ENCODE measurements at regions not wholly inside any gene's neighbourhood (a gene's known extent, or its start where the extent isn't known, plus 50 kb on each side); places are given as distances from the start of the nearest gene placed in this dataset.

- Mint-ChIP-seq H3K27ac (no peak overlapping the region), H3K36me3 (no peaks in the 10 kb centered on the region), H3K4me3 (no peak overlapping the region), H3K27me3 (peaks cover 22 to 36% of the 10 kb centered on the region in 2 donors), H3K4me1 (ENCODE audit: low read depth in 2 of 2) (peaks cover 0 to 4% of the 10 kb centered on the region in 2 donors), H3K9me3 (peaks cover 3% of the 10 kb centered on the region)
- no peak for DNase-seq (ENCODE audit: low spot score)
- no peak for ATAC-seq
Observed at GRCh38 chr14:98799891-98800290, 472.1 kb downstream of the BCL11B start.

- Mint-ChIP-seq H3K4me1 (ENCODE audit: low read depth in 2 of 2) (no peaks in the 10 kb centered on the region), H3K27me3 (peaks cover 16 to 24% of the 10 kb centered on the region in 2 donors), H3K36me3 (no peaks in the 10 kb centered on the region), H3K9me3 (peaks cover 3% of the 10 kb centered on the region), H3K27ac (no peak overlapping the region), H3K4me3 (no peak overlapping the region)
- no peak for ATAC-seq
- no peak for DNase-seq (ENCODE audit: low spot score)
Observed at GRCh38 chr14:98802044-98802443, 470.0 kb downstream of the BCL11B start.

GRCh38 chr14:98803196-98803595 is 468.8 kb downstream of the BCL11B start:
- Mint-ChIP-seq H3K27me3 (peaks cover 13 to 14% of the 10 kb centered on the region in 2 donors), H3K27ac (no peak overlapping the region), H3K9me3 (peaks cover 3% of the 10 kb centered on the region)

GRCh38 chr14:98808494-98809407 is 463.2 kb downstream of the BCL11B start:
- ATAC-seq (no peak), DNase-seq (ENCODE audit: low spot score) (no peak)
- no peak overlapping the region for H3K27ac Mint-ChIP-seq
- peaks cover 40 to 41% of the 10 kb centered on the region in 2 donors for H3K27me3 Mint-ChIP-seq
- no peak overlapping the region for H3K4me3 Mint-ChIP-seq
- peaks cover 3% of the 10 kb centered on the region for H3K9me3 Mint-ChIP-seq
- no peaks in the 10 kb centered on the region for H3K36me3 Mint-ChIP-seq
- no peaks in the 10 kb centered on the region for H3K4me1 Mint-ChIP-seq (ENCODE audit: low read depth in 2 of 2)

More at GRCh38 chr14:98803196-98803595, 468.8 kb downstream of the BCL11B start:
- Mint-ChIP-seq H3K4me3 (no peak overlapping the region), H3K36me3 (no peaks in the 10 kb centered on the region), H3K4me1 (ENCODE audit: low read depth in 2 of 2) (no peaks in the 10 kb centered on the region)
- DNase-seq (ENCODE audit: low spot score) (no peak), ATAC-seq (peak in 1 of 2 donors; percentile 46)

- DNase-seq (ENCODE audit: low spot score) (no peak), ATAC-seq (no peak)
- H3K27me3 Mint-ChIP-seq, result peaks cover 16 to 27% of the 10 kb centered on the region in 2 donors
- H3K4me3 Mint-ChIP-seq, result no peak overlapping the region
- H3K36me3 Mint-ChIP-seq, result no peaks in the 10 kb centered on the region
- no peaks in the 10 kb centered on the region for H3K9me3 Mint-ChIP-seq
- H3K27ac Mint-ChIP-seq, result no peak overlapping the region
- no peaks in the 10 kb centered on the region for H3K4me1 Mint-ChIP-seq (ENCODE audit: low read depth in 2 of 2)
Observed at GRCh38 chr14:98816195-98816594, 455.8 kb downstream of the BCL11B start.

- Mint-ChIP-seq H3K36me3 (no peaks in the 10 kb centered on the region), H3K4me1 (ENCODE audit: low read depth in 2 of 2) (no peaks in the 10 kb centered on the region)
- no peak for ATAC-seq
Observed at GRCh38 chr14:98816720-98817119, 455.3 kb downstream of the BCL11B start.

GRCh38 chr14:98819132-98819866 is 452.7 kb downstream of the BCL11B start:
- Mint-ChIP-seq H3K27me3 (peaks cover 6 to 11% of the 10 kb centered on the region in 2 donors), H3K4me3 (no peak overlapping the region), H3K36me3 (no peaks in the 10 kb centered on the region), H3K4me1 (ENCODE audit: low read depth in 2 of 2) (no peaks in the 10 kb centered on the region), H3K9me3 (no peaks in the 10 kb centered on the region), H3K27ac (no peak overlapping the region)
- no peak for DNase-seq (ENCODE audit: low spot score)
- ATAC-seq, result no peak

More at GRCh38 chr14:98816720-98817119, 455.3 kb downstream of the BCL11B start:
- H3K27ac Mint-ChIP-seq, result no peak overlapping the region
- H3K9me3 Mint-ChIP-seq, result no peaks in the 10 kb centered on the region
- peaks cover 11 to 23% of the 10 kb centered on the region in 2 donors for H3K27me3 Mint-ChIP-seq
- no peak for DNase-seq (ENCODE audit: low spot score)
- H3K4me3 Mint-ChIP-seq, result no peak overlapping the region

- Mint-ChIP-seq H3K27me3 (peaks cover 6 to 11% of the 10 kb centered on the region in 2 donors), H3K4me3 (no peak overlapping the region), H3K9me3 (no peaks in the 10 kb centered on the region), H3K36me3 (no peaks in the 10 kb centered on the region), H3K27ac (no peak overlapping the region), H3K4me1 (ENCODE audit: low read depth in 2 of 2) (no peaks in the 10 kb centered on the region)
- ATAC-seq (no peak), DNase-seq (ENCODE audit: low spot score) (no peak)
Observed at GRCh38 chr14:98819867-98820206, 452.2 kb downstream of the BCL11B start.

GRCh38 chr14:98822917-98823316 is 449.1 kb downstream of the BCL11B start:
- Mint-ChIP-seq H3K9me3 (no peaks in the 10 kb centered on the region), H3K4me1 (ENCODE audit: low read depth in 2 of 2) (no peaks in the 10 kb centered on the region), H3K27me3 (peaks cover 8% of the 10 kb centered on the region in 2 donors), H3K4me3 (no peak overlapping the region), H3K27ac (no peak overlapping the region), H3K36me3 (no peaks in the 10 kb centered on the region)
- ATAC-seq (no peak), DNase-seq (ENCODE audit: low spot score) (no peak)

- Mint-ChIP-seq H3K27me3 (peaks cover 8% of the 10 kb centered on the region in 2 donors), H3K27ac (no peak overlapping the region), H3K4me3 (no peak overlapping the region), H3K4me1 (ENCODE audit: low read depth in 2 of 2) (no peaks in the 10 kb centered on the region), H3K36me3 (no peaks in the 10 kb centered on the region), H3K9me3 (no peaks in the 10 kb centered on the region)
- DNase-seq (ENCODE audit: low spot score), result no peak
- no peak for ATAC-seq
Observed at GRCh38 chr14:98826618-98827017, 445.4 kb downstream of the BCL11B start.

GRCh38 chr14:98834119-98834518 is 437.9 kb downstream of the BCL11B start:
- DNase-seq (ENCODE audit: low spot score) (no peak), ATAC-seq (no peak)
- Mint-ChIP-seq H3K27ac (no peak overlapping the region), H3K4me3 (no peak overlapping the region), H3K9me3 (no peaks in the 10 kb centered on the region), H3K27me3 (peaks cover 1 to 3% of the 10 kb centered on the region in 2 donors), H3K4me1 (ENCODE audit: low read depth in 2 of 2) (no peaks in the 10 kb centered on the region), H3K36me3 (no peaks in the 10 kb centered on the region)

GRCh38 chr14:98835051-98835824 is 436.8 kb downstream of the BCL11B start:
- no peak overlapping the region for H3K27ac Mint-ChIP-seq
- DNase-seq (ENCODE audit: low spot score), result no peak
- H3K4me1 Mint-ChIP-seq (ENCODE audit: low read depth in 2 of 2), result no peaks in the 10 kb centered on the region
- no peak for ATAC-seq
- peaks cover 6 to 11% of the 10 kb centered on the region in 2 donors for H3K27me3 Mint-ChIP-seq
- no peaks in the 10 kb centered on the region for H3K36me3 Mint-ChIP-seq
- H3K9me3 Mint-ChIP-seq, result no peaks in the 10 kb centered on the region
- no peak overlapping the region for H3K4me3 Mint-ChIP-seq

GRCh38 chr14:98835825-98836100 is 436.2 kb downstream of the BCL11B start:
- DNase-seq (ENCODE audit: low spot score) (no peak), ATAC-seq (no peak)
- Mint-ChIP-seq H3K9me3 (no peaks in the 10 kb centered on the region), H3K27me3 (peaks cover 6 to 11% of the 10 kb centered on the region in 2 donors), H3K36me3 (no peaks in the 10 kb centered on the region), H3K4me1 (ENCODE audit: low read depth in 2 of 2) (no peaks in the 10 kb centered on the region), H3K4me3 (no peak overlapping the region), H3K27ac (no peak overlapping the region)

GRCh38 chr14:98840091-98840490 is 431.9 kb downstream of the BCL11B start:
- ATAC-seq (no peak), DNase-seq (ENCODE audit: low spot score) (no peak)
- no peak overlapping the region for H3K27ac Mint-ChIP-seq
- H3K4me1 Mint-ChIP-seq (ENCODE audit: low read depth in 2 of 2), result peaks cover 0 to 6% of the 10 kb centered on the region in 2 donors
- peaks cover 14% of the 10 kb centered on the region in 2 donors for H3K27me3 Mint-ChIP-seq
- no peak overlapping the region for H3K4me3 Mint-ChIP-seq
- no peaks in the 10 kb centered on the region for H3K9me3 Mint-ChIP-seq
- no peaks in the 10 kb centered on the region for H3K36me3 Mint-ChIP-seq

Measured in natural killer cell treated with Interleukin-12 subunit alpha and Interleukin-12 subunit beta and Interleukin-15 and Interleukin-18, amount 100 ng/mL, for 72 hours (primary cell).